Ishikawa (cell line): ENCODE measurements at regions not wholly inside any gene's neighbourhood (a gene's known extent, or its start where the extent isn't known, plus 50 kb on each side); places are given as distances from the start of the nearest gene placed in this dataset.

ENCODE experiments used
- CEBPB ChIP-seq: IDR thresholded peaks from 2 replicates; pipeline ENCODE4 v1.6.1; 2012
- EGR1 ChIP-seq: IDR thresholded peaks from 2 replicates; pipeline ENCODE4 v1.6.1; 2012
- FOXM1 ChIP-seq: IDR thresholded peaks from 2 replicates; pipeline ENCODE4 v1.6.1; 2012; ENCODE audit warnings: low read depth, borderline replicate concordance
- REST ChIP-seq: IDR thresholded peaks from 2 replicates; pipeline ENCODE4 v1.6.1; 2012; ENCODE audit warnings: low read depth, mild to moderate bottlenecking

- TF ChIP-seq EGR1 (no peak), CEBPB (no peak), FOXM1 (no peak), REST (no peak)
These were observed 59.9 kb upstream of the IGFBP3 start for GRCh38 chr7:45980973-45981372.
